ENCODE measurements at regions not wholly inside any gene's neighbourhood (a gene's known extent, or its start where the extent isn't known, plus 50 kb on each side); places are given as distances from the start of the nearest gene placed in this dataset.

- Histone ChIP-seq H3K4me2 (replicated peaks; ENCODE audit: extremely low read depth, low read length, poor library complexity, severe bottlenecking) (no peak overlapping the region), H3K9ac (ENCODE audit: insufficient read depth, low read length, poor library complexity, severe bottlenecking) (no peak overlapping the region), H3K27ac (ENCODE audit: low read depth in 1 of 2, low read length in 2 of 2) (no peak overlapping the region), H3K36me3 (replicated peaks in 1 of 2; ENCODE audit: control insufficient read depth in 1 of 2, insufficient read depth in 2 of 2, low read length in 2 of 2) (no peaks in the 10 kb centered on the region), H3K27me3 (ENCODE audit: control insufficient read depth in 2 of 2, insufficient read depth in 2 of 2, low read length in 2 of 2) (no peaks in the 10 kb centered on the region), H2AFZ (ENCODE audit: insufficient read depth, low read depth, low read length, poor library complexity, severe bottlenecking) (no peak overlapping the region), H3K4me1 (ENCODE audit: control insufficient read depth in 1 of 2, insufficient read depth in 2 of 2, low read length in 2 of 2) (no peaks in the 10 kb centered on the region), H3K4me3 (replicated peaks in 1 of 3; ENCODE audit: low read depth in 2 of 3, low read length in 3 of 3) (no peak overlapping the region), H3K79me2 (ENCODE audit: insufficient read depth, low read length) (no peaks in the 10 kb centered on the region), H4K20me1 (ENCODE audit: insufficient read depth, low read length) (no peaks in the 10 kb centered on the region), H3K9me3 (replicated peaks in 1 of 2; ENCODE audit: control insufficient read depth in 1 of 2, insufficient read depth in 1 of 2, low read length in 2 of 2) (no peaks in the 10 kb centered on the region)
- Mint-ChIP-seq H3K27me3 (ENCODE audit: low read depth in 3 of 3) (peaks cover 2 to 9% (median 7%) of the 10 kb centered on the region in 3 donors), H3K9me3 (peaks cover 0 to 2% (median 0%) of the 10 kb centered on the region in 7 donors), H3K4me1 (no peaks in the 10 kb centered on the region), H3K36me3 (no peaks in the 10 kb centered on the region), H3K27ac (no peak overlapping the region), H3K4me3 (no peak overlapping the region)
- DNase-seq, result no peak
- no peak for TF ChIP-seq CTCF (IDR thresholded peaks at IDR 0.05)
- WGBS (ENCODE audit: insufficient coverage), result 79% methylated on average over 7 of the region's 8 CpGs
- intact Hi-C loops (cut with micrococcal nuclease), result no loop called here
Observed at GRCh38 chr1:5504364-5504740, 487.9 kb downstream of the NPHP4 start.

- intact Hi-C loops (cut with micrococcal nuclease), result no loop called here
- Histone ChIP-seq H3K27ac (ENCODE audit: low read depth in 1 of 2, low read length in 2 of 2) (no peak overlapping the region), H3K4me1 (ENCODE audit: control insufficient read depth in 1 of 2, insufficient read depth in 2 of 2, low read length in 2 of 2) (no peaks in the 10 kb centered on the region), H3K4me2 (replicated peaks; ENCODE audit: extremely low read depth, low read length, poor library complexity, severe bottlenecking) (no peak overlapping the region), H3K27me3 (ENCODE audit: control insufficient read depth in 2 of 2, insufficient read depth in 2 of 2, low read length in 2 of 2) (no peaks in the 10 kb centered on the region), H4K20me1 (ENCODE audit: insufficient read depth, low read length) (no peaks in the 10 kb centered on the region), H3K9me3 (replicated peaks in 1 of 2; ENCODE audit: control insufficient read depth in 1 of 2, insufficient read depth in 1 of 2, low read length in 2 of 2) (no peaks in the 10 kb centered on the region), H2AFZ (ENCODE audit: insufficient read depth, low read depth, low read length, poor library complexity, severe bottlenecking) (no peak overlapping the region), H3K36me3 (replicated peaks in 1 of 2; ENCODE audit: control insufficient read depth in 1 of 2, insufficient read depth in 2 of 2, low read length in 2 of 2) (no peaks in the 10 kb centered on the region), H3K4me3 (replicated peaks in 1 of 3; ENCODE audit: low read depth in 2 of 3, low read length in 3 of 3) (no peak overlapping the region), H3K79me2 (ENCODE audit: insufficient read depth, low read length) (no peaks in the 10 kb centered on the region), H3K9ac (ENCODE audit: insufficient read depth, low read length, poor library complexity, severe bottlenecking) (no peak overlapping the region)
- Mint-ChIP-seq H3K27me3 (ENCODE audit: low read depth in 3 of 3) (peaks cover 3 to 9% (median 4%) of the 10 kb centered on the region in 3 donors), H3K36me3 (no peaks in the 10 kb centered on the region), H3K9me3 (peaks cover 0 to 2% (median 0%) of the 10 kb centered on the region in 7 donors), H3K4me3 (no peak overlapping the region), H3K4me1 (no peaks in the 10 kb centered on the region), H3K27ac (no peak overlapping the region)
- no peak for TF ChIP-seq CTCF (IDR thresholded peaks at IDR 0.05)
- DNase-seq, result no peak
- WGBS (ENCODE audit: insufficient coverage), result 37% methylated on average over 8 of the region's 9 CpGs
Observed at GRCh38 chr1:5503556-5504363, 488.5 kb downstream of the NPHP4 start.
